ENCODE measurements at regions not wholly inside any gene's neighbourhood (a gene's known extent, or its start where the extent isn't known, plus 50 kb on each side); places are given as distances from the start of the nearest gene placed in this dataset.
"Not testable (repeated sequence)": the region's sequence is repeated elsewhere in the genome, so short reads cannot be mapped to it uniquely, and the experiment has no call there.

- no peak for DNase-seq (ENCODE audit: low spot score)
Observed at GRCh38 chr4:161329852-161330251, 833.9 kb downstream of the FSTL5 start.

- DNase-seq (ENCODE audit: low spot score), result no peak
Observed at GRCh38 chr4:161321706-161322105, 842.1 kb downstream of the FSTL5 start.

GRCh38 chr4:161320377-161320776 lies 843.4 kb downstream of the FSTL5 start:
- DNase-seq (ENCODE audit: low spot score), result peak; percentile 50

GRCh38 chr4:161317000-161317399 lies 846.8 kb downstream of the FSTL5 start:
- DNase-seq (ENCODE audit: low spot score), result no peak

GRCh38 chr4:161314371-161314770 lies 849.4 kb downstream of the FSTL5 start:
- DNase-seq (ENCODE audit: low spot score), result no peak

GRCh38 chr4:161303551-161303950 lies 860.2 kb downstream of the FSTL5 start:
- DNase-seq (ENCODE audit: low spot score), result no peak

GRCh38 chr4:161291222-161291621 lies 872.6 kb downstream of the FSTL5 start:
- DNase-seq (ENCODE audit: low spot score), result no peak

GRCh38 chr4:161287678-161288352 lies 876.0 kb downstream of the FSTL5 start:
- DNase-seq (ENCODE audit: low spot score), result no peak

GRCh38 chr4:161285461-161285860 lies 878.3 kb downstream of the FSTL5 start:
- DNase-seq (ENCODE audit: low spot score), result no peak

GRCh38 chr4:161280929-161281328 lies 882.9 kb downstream of the FSTL5 start:
- no peak for DNase-seq (ENCODE audit: low spot score)

- DNase-seq (ENCODE audit: low spot score), result no peak
Observed at GRCh38 chr4:161279095-161279494, 884.7 kb downstream of the FSTL5 start.

GRCh38 chr4:161277150-161277787 lies 886.5 kb downstream of the FSTL5 start:
- not testable (repeated sequence) for DNase-seq (ENCODE audit: low spot score)

- DNase-seq (ENCODE audit: low spot score), result no peak
Observed at GRCh38 chr4:161273607-161274006, 890.2 kb downstream of the FSTL5 start.

GRCh38 chr4:161260819-161261218 lies 903.0 kb downstream of the FSTL5 start:
- no peak for DNase-seq (ENCODE audit: low spot score)

- no peak for DNase-seq (ENCODE audit: low spot score)
Observed at GRCh38 chr4:161256716-161257115, 907.1 kb downstream of the FSTL5 start.

- peak; percentile 7 for DNase-seq (ENCODE audit: low spot score)
Observed at GRCh38 chr4:161256172-161256571, 907.6 kb downstream of the FSTL5 start.

- no peak for DNase-seq (ENCODE audit: low spot score)
Observed at GRCh38 chr4:161254375-161254774, 909.4 kb downstream of the FSTL5 start.

GRCh38 chr4:161252520-161253141 lies 911.2 kb downstream of the FSTL5 start:
- peak; percentile 37 for DNase-seq (ENCODE audit: low spot score)

- no peak for DNase-seq (ENCODE audit: low spot score)
Observed at GRCh38 chr4:161249779-161250440, 913.9 kb downstream of the FSTL5 start.

- DNase-seq (ENCODE audit: low spot score), result no peak
Observed at GRCh38 chr4:161248880-161249279, 914.9 kb downstream of the FSTL5 start.

GRCh38 chr4:161247831-161248230 lies 916.0 kb downstream of the FSTL5 start:
- no peak for DNase-seq (ENCODE audit: low spot score)

- DNase-seq (ENCODE audit: low spot score), result no peak
Observed at GRCh38 chr4:161238033-161238432, 925.8 kb downstream of the FSTL5 start.

GRCh38 chr4:161237495-161237894 lies 926.3 kb downstream of the FSTL5 start:
- no peak for DNase-seq (ENCODE audit: low spot score)

Measured in iPS-NIHi11 (cell line).